ENCODE measurements at regions not wholly inside any gene's neighbourhood (a gene's known extent, or its start where the extent isn't known, plus 50 kb on each side); places are given as distances from the start of the nearest gene placed in this dataset.

- Histone ChIP-seq H3K4me3 (ENCODE audit: insufficient read depth, low read depth, low read length) (no peak overlapping the region), H3K9ac (ENCODE audit: low read length) (no peak overlapping the region), H2AFZ (ENCODE audit: low read depth, low read length) (no peak overlapping the region), H3K4me1 (ENCODE audit: insufficient read depth, low read length) (no peaks in the 10 kb centered on the region), H3K79me2 (ENCODE audit: insufficient read depth, low read length) (no peaks in the 10 kb centered on the region), H3K36me3 (ENCODE audit: insufficient read depth, low read length) (no peaks in the 10 kb centered on the region), H3K27ac (ENCODE audit: low read depth, low read length) (no peak overlapping the region), H3K4me2 (ENCODE audit: low read length) (no peak overlapping the region), H3K9me3 (ENCODE audit: insufficient read depth, low read depth, low read length) (no peaks in the 10 kb centered on the region), H4K20me1 (ENCODE audit: insufficient read depth, low read length) (no peaks in the 10 kb centered on the region), H3K27me3 (ENCODE audit: insufficient read depth, low read length) (no peaks in the 10 kb centered on the region)
- Mint-ChIP-seq H3K4me3 (ENCODE audit: unreplicated experiment) (no peak overlapping the region), H3K4me1 (ENCODE audit: low read depth, unreplicated experiment) (no peaks in the 10 kb centered on the region), H3K27ac (ENCODE audit: unreplicated experiment) (no peak overlapping the region), H3K27me3 (ENCODE audit: low read depth, unreplicated experiment) (peaks cover 38% of the 10 kb centered on the region), H3K9me3 (ENCODE audit: unreplicated experiment) (peaks cover 24% of the 10 kb centered on the region), H3K36me3 (ENCODE audit: low read depth, unreplicated experiment) (no peaks in the 10 kb centered on the region)
- FAIRE-seq (no peak), DNase-seq (ENCODE audit: low read depth) (no peak)
- TF ChIP-seq CTCF (IDR thresholded peaks at IDR 0.05; ENCODE audit: insufficient read depth, low read depth, low read length) = no peak
- TF ChIP-seq EZH2 (IDR thresholded peaks at IDR 0.05; ENCODE audit: insufficient read depth, low read length) = no peak
These were observed 138.0 kb upstream of the THY1 start for GRCh38 chr11:119560961-119561360.

- H3K27ac ChIP-seq (ENCODE audit: low read depth, low read length) = no peak overlapping the region
- Mint-ChIP-seq H3K4me3 (ENCODE audit: unreplicated experiment) (no peak overlapping the region), H3K36me3 (ENCODE audit: low read depth, unreplicated experiment) (no peaks in the 10 kb centered on the region), H3K4me1 (ENCODE audit: low read depth, unreplicated experiment) (no peaks in the 10 kb centered on the region), H3K27ac (ENCODE audit: unreplicated experiment) (no peak overlapping the region), H3K9me3 (ENCODE audit: unreplicated experiment) (peaks cover 24% of the 10 kb centered on the region), H3K27me3 (ENCODE audit: low read depth, unreplicated experiment) (peaks cover 37% of the 10 kb centered on the region)
- H3K4me3 ChIP-seq (ENCODE audit: insufficient read depth, low read depth, low read length) = no peak overlapping the region
- FAIRE-seq (no peak), DNase-seq (ENCODE audit: low read depth) (no peak)
- no peak overlapping the region for H3K9ac ChIP-seq (ENCODE audit: low read length)
- H3K27me3 ChIP-seq (ENCODE audit: insufficient read depth, low read length) = no peaks in the 10 kb centered on the region
- H3K4me1 ChIP-seq (ENCODE audit: insufficient read depth, low read length) = no peaks in the 10 kb centered on the region
- H2AFZ ChIP-seq (ENCODE audit: low read depth, low read length) = no peak overlapping the region
- H3K36me3 ChIP-seq (ENCODE audit: insufficient read depth, low read length) = no peaks in the 10 kb centered on the region
- H3K4me2 ChIP-seq (ENCODE audit: low read length) = no peak overlapping the region
- H3K79me2 ChIP-seq (ENCODE audit: insufficient read depth, low read length) = no peaks in the 10 kb centered on the region
- TF ChIP-seq CTCF (IDR thresholded peaks at IDR 0.05; ENCODE audit: insufficient read depth, low read depth, low read length) = no peak
- no peak for TF ChIP-seq EZH2 (IDR thresholded peaks at IDR 0.05; ENCODE audit: insufficient read depth, low read length)
- H3K9me3 ChIP-seq (ENCODE audit: insufficient read depth, low read depth, low read length) = no peaks in the 10 kb centered on the region
- H4K20me1 ChIP-seq (ENCODE audit: insufficient read depth, low read length) = no peaks in the 10 kb centered on the region
These were observed 137.3 kb upstream of the THY1 start for GRCh38 chr11:119560291-119560690.

- no peaks in the 10 kb centered on the region for H3K27me3 ChIP-seq (ENCODE audit: insufficient read depth, low read length)
- no peak overlapping the region for H3K27ac Mint-ChIP-seq (ENCODE audit: unreplicated experiment)
- no peaks in the 10 kb centered on the region for H4K20me1 ChIP-seq (ENCODE audit: insufficient read depth, low read length)
- H3K27ac ChIP-seq (ENCODE audit: low read depth, low read length) = no peak overlapping the region
- DNase-seq (ENCODE audit: low read depth) (no peak), FAIRE-seq (no peak)
- H3K36me3 Mint-ChIP-seq (ENCODE audit: low read depth, unreplicated experiment) = no peaks in the 10 kb centered on the region
- H2AFZ ChIP-seq (ENCODE audit: low read depth, low read length) = no peak overlapping the region
- peaks cover 13% of the 10 kb centered on the region for H3K9me3 Mint-ChIP-seq (ENCODE audit: unreplicated experiment)
- no peak overlapping the region for H3K4me2 ChIP-seq (ENCODE audit: low read length)
- H3K9me3 ChIP-seq (ENCODE audit: insufficient read depth, low read depth, low read length) = no peaks in the 10 kb centered on the region
- no peaks in the 10 kb centered on the region for H3K4me1 Mint-ChIP-seq (ENCODE audit: low read depth, unreplicated experiment)
- H3K4me1 ChIP-seq (ENCODE audit: insufficient read depth, low read length) = no peaks in the 10 kb centered on the region
- no peaks in the 10 kb centered on the region for H3K79me2 ChIP-seq (ENCODE audit: insufficient read depth, low read length)
- H3K36me3 ChIP-seq (ENCODE audit: insufficient read depth, low read length) = no peaks in the 10 kb centered on the region
- no peak overlapping the region for H3K4me3 Mint-ChIP-seq (ENCODE audit: unreplicated experiment)
- H3K9ac ChIP-seq (ENCODE audit: low read length) = no peak overlapping the region
- H3K27me3 Mint-ChIP-seq (ENCODE audit: low read depth, unreplicated experiment) = peaks cover 9% of the 10 kb centered on the region
- TF ChIP-seq EZH2 (IDR thresholded peaks at IDR 0.05; ENCODE audit: insufficient read depth, low read length) (no peak), CTCF (IDR thresholded peaks at IDR 0.05; ENCODE audit: insufficient read depth, low read depth, low read length) (no peak)
- no peak overlapping the region for H3K4me3 ChIP-seq (ENCODE audit: insufficient read depth, low read depth, low read length)
These were observed 129.1 kb upstream of the THY1 start for GRCh38 chr11:119552106-119552485.
